ENCODE measurements at regions not wholly inside any gene's neighbourhood (a gene's known extent, or its start where the extent isn't known, plus 50 kb on each side); places are given as distances from the start of the nearest gene placed in this dataset.
"Not testable (repeated sequence)": the region's sequence is repeated elsewhere in the genome, so short reads cannot be mapped to it uniquely, and the experiment has no call there.

DNA sequence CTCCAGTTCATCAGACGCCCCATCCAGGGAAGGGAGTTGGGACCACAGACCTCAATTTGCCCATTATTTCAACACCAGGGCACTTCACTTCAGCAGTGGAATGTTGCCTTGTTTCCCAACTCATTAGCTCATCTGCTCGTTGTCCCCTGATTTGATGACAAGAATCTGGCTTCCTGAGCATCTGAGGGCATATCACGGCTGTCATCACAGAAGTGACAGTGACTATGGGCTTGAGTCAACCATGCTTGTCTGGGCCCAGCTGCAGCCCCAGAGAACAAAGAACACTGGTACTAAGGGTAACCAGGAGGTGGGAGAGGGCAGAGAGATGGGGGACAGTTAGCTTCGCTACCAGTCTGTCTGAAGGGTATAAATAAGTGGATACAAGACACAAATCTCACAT, 266.0 kb upstream of the SDK2 start:
- no peak for DNase-seq (ENCODE audit: low read depth in 2 of 3, low spot score in 2 of 3)

GRCh38 chr17:73910821-73911515, 266.7 kb upstream of the SDK2 start:
- no peak for DNase-seq (ENCODE audit: low read depth in 2 of 3, low spot score in 2 of 3)

- DNase-seq (ENCODE audit: low read depth in 2 of 3, low spot score in 2 of 3): no peak
Observed at GRCh38 chr17:73911726-73912372, 267.6 kb upstream of the SDK2 start.

- DNase-seq (ENCODE audit: low read depth in 2 of 3, low spot score in 2 of 3): no peak
Observed at GRCh38 chr17:73912373-73912746, 268.1 kb upstream of the SDK2 start.

- no peak for DNase-seq (ENCODE audit: low read depth in 2 of 3, low spot score in 2 of 3)
Observed at GRCh38 chr17:73914536-73915274, 270.5 kb upstream of the SDK2 start.

DNA sequence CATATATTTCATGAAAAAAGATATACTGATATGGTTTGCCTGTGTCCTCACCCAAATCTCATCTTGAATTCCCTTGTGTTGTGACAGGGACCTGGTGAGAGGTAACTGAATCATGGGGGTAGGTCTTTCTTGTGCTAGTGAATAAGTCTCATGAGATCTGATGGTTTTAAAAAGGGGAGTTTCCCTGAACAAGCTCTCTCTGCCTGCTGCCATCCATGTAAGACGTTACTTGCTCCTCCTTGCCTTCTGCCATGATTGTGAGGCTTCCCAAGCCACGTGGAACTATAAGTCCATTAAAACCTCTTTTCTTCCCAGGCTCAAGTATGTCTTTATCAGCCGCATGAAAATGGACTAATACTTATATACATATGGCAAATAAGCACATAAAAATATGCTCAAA, 274.8 kb upstream of the SDK2 start:
- not testable (repeated sequence) for DNase-seq (ENCODE audit: low read depth in 2 of 3, low spot score in 2 of 3)

GRCh38 chr17:73921306-73921705, 277.1 kb upstream of the SDK2 start:
- DNase-seq (ENCODE audit: low read depth in 2 of 3, low spot score in 2 of 3): no peak

- DNase-seq (ENCODE audit: low read depth in 2 of 3, low spot score in 2 of 3): peak in 1 of 3 donors; percentile 26
Observed at GRCh38 chr17:73924114-73924908, 279.2 kb upstream of the RPL38 start.

DNA sequence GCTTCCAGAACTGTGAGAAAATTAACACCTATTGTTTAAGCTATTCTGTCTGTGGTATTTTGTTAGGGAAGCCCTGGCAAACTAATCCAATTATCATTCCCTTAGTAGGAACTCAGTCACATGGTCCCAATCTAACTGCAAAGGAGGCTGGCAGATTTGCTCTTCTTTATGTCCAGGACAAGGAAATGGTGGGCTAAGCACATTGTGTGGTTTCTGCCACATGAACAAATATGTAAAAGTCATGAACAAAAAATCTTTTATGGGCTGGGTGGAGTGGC, 278.6 kb upstream of the RPL38 start:
- DNase-seq (ENCODE audit: low read depth in 2 of 3, low spot score in 2 of 3): no peak

DNA sequence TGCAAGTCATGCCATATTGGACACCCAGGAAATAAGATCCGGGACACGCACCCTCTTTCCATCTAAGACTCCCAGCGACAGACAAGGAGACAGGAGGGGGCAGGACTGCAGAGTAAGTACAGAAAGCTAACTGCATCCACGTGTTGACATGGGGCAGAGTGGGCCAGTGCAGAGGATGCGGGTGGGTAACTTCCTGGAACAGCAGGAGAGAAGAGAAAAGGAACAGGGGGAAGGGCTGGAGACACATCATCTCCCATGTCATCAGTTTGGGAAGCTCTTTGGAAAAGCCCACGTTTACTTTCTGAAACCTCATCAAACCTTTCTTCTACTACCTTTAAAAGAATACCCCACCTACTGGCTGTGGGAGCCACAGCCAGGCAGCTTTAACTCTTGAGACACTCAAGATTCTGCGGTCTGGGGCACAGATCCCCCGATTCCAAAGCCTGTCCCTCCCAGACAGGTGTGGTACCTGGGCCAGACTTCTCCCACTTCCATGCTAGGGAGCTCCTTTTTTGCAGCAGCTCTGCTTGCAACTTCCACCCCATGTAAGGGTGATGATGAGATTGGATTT, 273.5 kb upstream of the RPL38 start:
- no peak for DNase-seq (ENCODE audit: low read depth in 2 of 3, low spot score in 2 of 3)

DNA sequence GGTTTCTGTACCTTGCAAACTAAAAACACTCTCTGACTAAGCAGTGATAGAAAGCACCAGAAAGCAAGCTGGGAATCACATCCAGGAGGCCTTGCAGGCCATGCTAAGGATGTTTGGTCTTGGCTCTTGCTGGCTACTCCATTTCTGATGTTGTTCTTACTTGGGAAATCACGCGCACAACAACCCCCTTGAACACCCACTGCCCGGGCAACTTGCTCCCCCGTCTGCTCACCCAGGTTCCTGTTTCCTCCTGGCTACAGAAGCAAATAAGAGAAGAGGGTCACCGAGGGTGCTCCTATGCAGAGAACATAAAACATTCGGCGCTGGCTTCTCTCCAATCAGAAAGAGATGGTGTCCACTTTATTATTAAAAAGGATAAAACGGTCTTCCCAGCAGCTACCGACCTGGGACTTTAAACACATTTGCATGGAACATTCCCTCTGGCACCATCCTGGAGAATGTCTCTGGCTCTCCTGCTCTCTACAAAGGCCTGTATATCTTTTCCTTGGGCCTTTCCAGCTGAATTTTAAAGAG, 271.2 kb upstream of the RPL38 start:
- no peak for DNase-seq (ENCODE audit: low read depth in 2 of 3, low spot score in 2 of 3)

DNA sequence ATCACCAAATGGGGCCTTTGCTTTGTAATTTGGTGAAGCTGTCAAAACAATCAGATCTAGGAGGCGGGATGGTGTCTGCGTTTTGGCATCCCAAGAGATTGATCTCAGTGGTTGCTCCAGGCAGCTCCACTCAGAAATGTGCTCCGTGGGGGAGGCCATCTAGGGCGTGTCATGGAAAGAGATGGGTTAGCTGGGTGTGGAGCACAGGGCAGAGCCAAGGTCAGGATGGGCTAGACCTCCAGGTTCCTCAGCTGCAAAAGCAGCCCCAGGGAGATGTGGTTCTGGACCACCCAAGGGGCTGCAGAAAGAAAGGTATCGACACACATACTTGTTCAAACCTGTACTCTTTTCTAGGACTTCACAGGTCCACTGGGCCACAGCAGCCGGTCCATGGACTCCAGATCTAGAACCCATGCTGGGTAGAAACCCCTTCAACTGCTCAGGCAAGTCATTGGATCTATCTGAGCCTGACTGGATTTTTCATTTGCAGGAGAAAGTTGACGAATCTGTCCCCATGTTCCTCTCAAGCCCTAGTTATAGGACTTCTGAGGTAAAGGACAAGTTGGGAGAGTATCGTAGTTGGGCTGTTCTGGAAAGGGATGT, 270.2 kb upstream of the RPL38 start:
- DNase-seq (ENCODE audit: low read depth in 2 of 3, low spot score in 2 of 3): no peak

- DNase-seq (ENCODE audit: low read depth in 2 of 3, low spot score in 2 of 3): no peak
Observed at GRCh38 chr17:73933871-73934270, 269.6 kb upstream of the RPL38 start.

DNA sequence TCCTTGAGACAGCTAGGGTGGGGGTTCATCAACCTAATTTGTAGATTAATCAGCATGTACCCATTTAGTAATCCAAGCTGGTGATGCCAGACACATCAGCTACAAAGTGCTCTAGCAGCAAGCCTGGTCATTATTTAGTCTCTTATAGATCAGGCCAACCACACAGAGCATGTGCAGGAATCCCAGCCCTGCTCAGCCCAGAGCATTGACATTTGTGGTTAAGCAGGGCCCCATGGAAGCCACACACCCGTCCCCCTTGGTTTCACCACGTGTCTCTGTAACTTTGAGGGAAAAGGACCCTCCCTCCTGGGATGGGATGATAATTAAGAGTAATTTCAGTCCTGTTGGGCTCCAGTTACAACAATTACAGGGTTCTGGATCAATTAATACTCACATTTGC, 268.8 kb upstream of the RPL38 start:
- no peak for DNase-seq (ENCODE audit: low read depth in 2 of 3, low spot score in 2 of 3)

GRCh38 chr17:73936908-73937627, 266.4 kb upstream of the RPL38 start:
- no peak for DNase-seq (ENCODE audit: low read depth in 2 of 3, low spot score in 2 of 3)

DNA sequence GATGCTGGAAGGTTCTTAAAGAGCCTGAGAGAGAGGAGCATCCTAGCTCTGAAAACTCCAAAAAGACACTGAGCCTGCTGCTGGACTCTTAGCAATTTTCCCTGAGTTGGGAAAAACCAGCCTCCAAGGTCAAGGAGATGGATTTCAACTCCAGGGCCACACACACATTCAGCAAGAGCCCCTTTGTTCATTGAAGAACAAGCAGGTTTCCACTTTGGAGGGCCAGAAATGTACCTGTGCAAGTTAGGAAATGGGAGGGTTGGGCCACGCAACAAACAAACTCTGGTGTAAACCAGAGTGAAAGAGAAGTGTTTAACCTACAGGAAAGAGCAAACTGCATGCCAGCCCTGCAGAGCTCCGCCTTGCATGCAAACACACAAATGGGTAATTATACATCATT, 264.8 kb upstream of the RPL38 start:
- DNase-seq (ENCODE audit: low read depth in 2 of 3, low spot score in 2 of 3): no peak

GRCh38 chr17:73939806-73940205, 263.7 kb upstream of the RPL38 start:
- no peak for DNase-seq (ENCODE audit: low read depth in 2 of 3, low spot score in 2 of 3)

- DNase-seq (ENCODE audit: low read depth in 2 of 3, low spot score in 2 of 3): no peak
Observed at GRCh38 chr17:73940511-73940910, 263.0 kb upstream of the RPL38 start.

DNA sequence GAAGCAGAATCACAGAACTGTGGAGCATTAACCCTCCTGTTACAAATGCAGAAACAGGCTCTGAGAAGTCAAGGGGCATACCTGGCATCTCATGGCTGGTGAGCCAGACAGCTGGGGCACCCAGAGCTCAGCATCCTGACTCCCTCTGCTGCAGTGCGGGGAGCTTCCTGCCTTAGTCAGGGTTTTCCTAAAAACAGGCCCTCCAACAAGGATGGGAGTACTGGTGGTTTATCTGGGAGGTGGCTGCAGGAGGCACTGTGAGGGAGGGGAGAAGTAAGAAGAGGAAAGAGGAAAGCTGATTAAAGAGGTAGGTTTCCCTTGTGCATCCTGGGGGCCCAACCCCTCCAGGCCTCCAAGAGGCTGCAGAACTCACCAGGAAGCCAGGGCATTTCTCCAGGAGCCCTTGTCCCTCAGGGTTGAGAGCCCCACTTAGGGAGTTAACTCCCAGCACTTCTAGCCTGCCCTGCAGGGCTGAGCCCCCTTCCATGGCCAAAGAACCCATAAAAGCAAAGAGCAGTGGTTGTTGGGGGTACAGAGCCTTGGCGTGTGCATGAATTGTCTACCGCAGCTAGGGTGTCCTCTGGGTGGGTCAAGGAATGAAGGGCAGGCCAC, 261.5 kb upstream of the RPL38 start:
- no peak for DNase-seq (ENCODE audit: low read depth in 2 of 3, low spot score in 2 of 3)

Data from hematopoietic multipotent progenitor cell (in vitro differentiated cells).